ENCODE measurements at regions not wholly inside any gene's neighbourhood (a gene's known extent, or its start where the extent isn't known, plus 50 kb on each side); places are given as distances from the start of the nearest gene placed in this dataset.

DNA sequence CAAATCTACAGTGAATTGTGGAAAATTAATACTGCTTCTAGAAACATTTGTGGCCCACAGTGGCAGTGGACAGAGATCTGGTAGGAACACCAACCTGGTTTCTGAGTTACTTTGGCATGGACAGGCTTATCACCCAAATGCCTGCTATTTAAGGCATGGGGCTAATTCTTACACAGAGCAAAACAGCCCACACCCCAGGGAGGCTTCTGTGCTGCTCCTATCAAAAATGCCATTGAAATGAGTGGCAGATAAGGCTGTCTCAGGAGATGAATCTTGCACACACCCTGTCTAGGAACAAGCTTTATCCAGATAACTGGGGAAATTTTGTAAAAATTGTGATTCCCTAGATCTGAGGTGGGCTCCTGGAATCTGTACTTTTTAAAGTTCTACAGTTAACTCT, 307.1 kb downstream of the TLE1 start:
- TF ChIP-seq CTCF (IDR thresholded peaks at IDR 0.05) (no peak), POLR2AphosphoS5 (IDR thresholded peaks at IDR 0.05) (no peak)
